Heart left ventricle (tissue), 16 donors: ENCODE measurements at regions not wholly inside any gene's neighbourhood (a gene's known extent, or its start where the extent isn't known, plus 50 kb on each side); places are given as distances from the start of the nearest gene placed in this dataset.

ENCODE experiments used
- ATAC-seq, 4 donors: fragments of 200-7000 bp; cut with Tn5 transposase; one replicate each; pipeline ENCODE4 v1.9.1; 2020 to 2022; ENCODE audit warnings: moderate library complexity in 4 of 4, mild to moderate bottlenecking in 3 of 4, moderate number of reproducible peaks in 1 of 4
- DNase-seq, 5 donors: peaks; one replicate each; pipeline ENCODE4 v3.0.0-alpha.2; 2020
- H3K27ac ChIP-seq, 12 donors: fragments of 200-600 bp; sonication (generic) in 4 of 12; one replicate each; pipeline versions ENCODE4 v1.5.0 to v1.8.0; 2016 to 2022; ENCODE audit warnings: mild to moderate bottlenecking in 2 of 12
- H3K27me3 ChIP-seq, 9 donors: fragments of 200-600 bp; sonication (generic) in 2 of 9; one replicate each; pipeline versions ENCODE4 v1.5.1 to v1.8.0; 2016 to 2022; ENCODE audit warnings: mild to moderate bottlenecking in 3 of 9
- H3K36me3 ChIP-seq, 9 donors: fragments of 200-600 bp; sonication (generic) in 2 of 9; one replicate each; pipeline versions ENCODE4 v1.5.0 to v1.8.0; 2018 to 2022; ENCODE audit warnings: mild to moderate bottlenecking in 2 of 9
- H3K4me1 ChIP-seq, 12 donors: fragments of 200-600 bp; sonication (generic) in 4 of 12; one replicate each; pipeline versions ENCODE4 v1.5.0 to v1.8.0; 2016 to 2022; ENCODE audit warnings: mild to moderate bottlenecking in 3 of 12
- H3K4me3 ChIP-seq, 12 donors: fragments of 200-600 bp; sonication (generic) in 4 of 12; one replicate each; pipeline versions ENCODE4 v1.5.0 to v1.8.0; 2017 to 2022; ENCODE audit warnings: mild to moderate bottlenecking in 9 of 12, moderate library complexity in 4 of 12
- H3K9me3 ChIP-seq, 12 donors: fragments of 200-600 bp; sonication (generic) in 4 of 12; one replicate each; pipeline versions ENCODE4 v1.5.0 to v1.8.0; 2016 to 2022; ENCODE audit warnings: mild to moderate bottlenecking in 1 of 12
- CTCF ChIP-seq, 12 donors: fragments of 200-600 bp; sonication (generic) in 4 of 12; IDR thresholded peaks; one replicate each; pipeline versions ENCODE4 v1.5.0 to v1.8.0; 2018 to 2022; ENCODE audit warnings: antibody characterized with exemption in 12 of 12, mild to moderate bottlenecking in 5 of 12
- POLR2A ChIP-seq, 2 donors: fragments of 450-650 bp; IDR thresholded peaks; one replicate each; pipeline ENCODE4 v1.6.1; 2017; ENCODE audit warnings: antibody characterized with exemption in 2 of 2, mild to moderate bottlenecking in 2 of 2, moderate library complexity in 2 of 2
- WGBS, 4 donors: extraction: QIAGEN DNeasy Blood & Tissue Kit in 2 of 4; methylation state at CpG; one replicate each; pipeline versions ENCODE4 v1.1.5 to v1.1.7; 2013 to 2018; 5-methylcytosine and 5-hydroxymethylcytosine counted together
- intact Hi-C, 10 donors: fragments of 100-400 bp; cut with DNase I; formaldehyde crosslinking; loops; one replicate each; pipeline versions ENCODE4 v1.11.1 to v1.14.2; 2022
- donor health status: ischemic (EF 13 %, LVEDD 7.1; RV severe dilation, severe dysfunction).
- donor health status: healthy with polysubstance abuse.
- donor health status: DM: no; HTN: yes; CAD: no.
- donor health status: DM: no; HTN: no; CAD: no.
- donor health status: ischemic (EF 25% LVEDD 6.9; RV normal size, moderate dysfunction).
- donor health status: ischemic (EF 25% LVEDD 5.7; RV mildly dilated, moderate dysfunction).
- donor health status: healthy.
- donor health status: DM: yes; HTN: yes; CAD: no.
- donor health status: ischemic (EF 35%, LVEDD 5.7; RV mildly dilated, moderate dysfunction).
- donor health status: nonischemic (EF 11% LVEDD 7.7; RV severe dilation, severe dysfunction).
- donor health status: DM: yes; HTN: yes; CAD: no.
- donor health status: PGD.
- donor health status: ischemic (EF 29% LVEDD 5.4; RV normal size, mild dysfunction).
- donor health status: nonischemic (EF 23%, LVEDD 6.1; RV moderate dilation, normal function).

- intact Hi-C loops, result loop anchor here in 1 of 10 donors (10.0 kb wide), 1 partner anchor 67 kb away; no protein-coding TSS in a partner anchor
- no peak overlapping the region for H3K27ac ChIP-seq
- no peaks in the 10 kb centered on the region for H3K27me3 ChIP-seq
- no peaks in the 10 kb centered on the region for H3K36me3 ChIP-seq
- no peaks in the 10 kb centered on the region for H3K9me3 ChIP-seq
- H3K4me1 ChIP-seq, result no peaks in the 10 kb centered on the region
- TF ChIP-seq CTCF (IDR thresholded peaks at IDR 0.05), result no peak
- TF ChIP-seq POLR2A (IDR thresholded peaks at IDR 0.05), result no peak
- ATAC-seq, result no peak
- H3K4me3 ChIP-seq, result no peak overlapping the region
- 88 to 92% (median 89%) methylated on average over 6 of the region's 6 CpGs for WGBS, 4 donors
- no peak for DNase-seq
These were observed 78.6 kb upstream of the ACSL3 start for GRCh38 chr2:222782201-222782730.

GRCh38 chr2:222783592-222783991 is 77.2 kb upstream of the ACSL3 start:
- H3K4me1 ChIP-seq, result peaks cover 0 to 7% (median 3%) of the 10 kb centered on the region in 12 donors
- H3K36me3 ChIP-seq, result no peaks in the 10 kb centered on the region
- DNase-seq (no peak), ATAC-seq (no peak)
- intact Hi-C loops, result loop anchor here in 1 of 10 donors (10.0 kb wide), 1 partner anchor 69 kb away; no protein-coding TSS in a partner anchor
- H3K4me3 ChIP-seq, result no peak overlapping the region
- WGBS, 4 donors, result 93 to 100% (median 95%) methylated on average over 1 of the region's 1 CpG
- TF ChIP-seq CTCF (IDR thresholded peaks at IDR 0.05), result no peak
- no peaks in the 10 kb centered on the region for H3K27me3 ChIP-seq
- H3K27ac ChIP-seq, result no peak overlapping the region
- no peaks in the 10 kb centered on the region for H3K9me3 ChIP-seq

- Histone ChIP-seq H3K36me3 (no peaks in the 10 kb centered on the region), H3K9me3 (no peaks in the 10 kb centered on the region), H3K27ac (peak overlapping the region; percentile 50 to 91 (median 75)), H3K4me3 (no peak overlapping the region), H3K27me3 (no peaks in the 10 kb centered on the region), H3K4me1 (peaks cover 0 to 47% (median 28%) of the 10 kb centered on the region in 12 donors)
- no peak for TF ChIP-seq POLR2A (IDR thresholded peaks at IDR 0.05)
- TF ChIP-seq CTCF (IDR thresholded peaks at IDR 0.05), result no peak
- no peak for DNase-seq
- intact Hi-C loops, result loop anchor here in 8 of 10 donors (5.0 to 10.0 kb wide), 5 partner anchors 71 to 114 kb away; partner anchors contain the start of gene ACSL3 (in 4 of the 8)
- 82 to 86% (median 83%) methylated on average over 7 of the region's 7 CpGs for WGBS, 4 donors
- ATAC-seq, result no peak
These were observed 69.9 kb upstream of the ACSL3 start for GRCh38 chr2:222790932-222791331.

GRCh38 chr2:222792001-222792611 is 68.7 kb upstream of the ACSL3 start:
- intact Hi-C loops, result loop anchor here in 9 of 10 donors (1.0 to 10.0 kb wide), 7 partner anchors 69 to 113 kb away; partner anchors contain the start of gene ACSL3 (in 5 of the 9)
- ATAC-seq (peak; percentile 91 to 95 (median 92)), DNase-seq (peak; percentile 50 to 79 (median 70))
- Histone ChIP-seq H3K27me3 (no peaks in the 10 kb centered on the region), H3K27ac (peak overlapping the region; percentile 50 to 91 (median 75)), H3K36me3 (no peaks in the 10 kb centered on the region), H3K4me3 (peak overlapping the region in 2 of 12 donors; percentile 2 to 11), H3K4me1 (peaks cover 0 to 57% (median 40%) of the 10 kb centered on the region in 12 donors), H3K9me3 (no peaks in the 10 kb centered on the region)
- 37 to 52% (median 42%) methylated on average over 14 of the region's 14 CpGs for WGBS, 4 donors
- TF ChIP-seq POLR2A (IDR thresholded peaks at IDR 0.05) (peak in 1 of 2 donors; percentile 27), CTCF (IDR thresholded peaks at IDR 0.05) (no peak)
